CD4-positive, alpha-beta memory T cell (primary cell): ENCODE measurements at regions not wholly inside any gene's neighbourhood (a gene's known extent, or its start where the extent isn't known, plus 50 kb on each side); places are given as distances from the start of the nearest gene placed in this dataset.

Source experiments
- CTCF ChIA-PET: fragments of 350-600 bp; sonication (Branson Sonifier 250); formaldehyde crosslinking; loops from one replicate; lab custom pipeline; 2021; ENCODE audit warnings: inconsistent platforms; ENCODE audit not compliant: partially characterized antibody; lab: Charles Lee
- POLR2A ChIA-PET: fragments of 350-600 bp; sonication (Branson Sonifier 250); formaldehyde crosslinking; loops from one replicate; lab custom pipeline; 2021; ENCODE audit not compliant: partially characterized antibody; lab: Charles Lee
- DNase-seq, 5 donors: peaks; one replicate each; pipeline versions ENCODE4 v3.0.0 to v3.0.0-alpha.2; 2020 to 2022; ENCODE audit warnings: mixed read lengths in 1 of 5
- H3K27ac ChIP-seq: one replicate; pipeline ENCODE4 v1.7.0; 2013; ENCODE audit warnings: low read depth, low read length
- H3K27me3 ChIP-seq: 2 replicates; pipeline ENCODE4 v1.7.0; 2013; ENCODE audit warnings: mild to moderate bottlenecking, low read length, moderate library complexity; ENCODE audit not compliant: insufficient read depth
- H3K36me3 ChIP-seq: 2 replicates; pipeline ENCODE4 v1.7.0; 2013; ENCODE audit warnings: mild to moderate bottlenecking, low read length, moderate library complexity; ENCODE audit not compliant: insufficient read depth
- H3K4me1 ChIP-seq: 2 replicates; pipeline ENCODE4 v1.7.0; 2013; ENCODE audit warnings: mild to moderate bottlenecking, low read length, moderate library complexity; ENCODE audit not compliant: insufficient read depth
- H3K4me3 ChIP-seq, 2 donors: one replicate each; pipeline ENCODE4 v1.7.0; 2013; ENCODE audit warnings: low read length in 2 of 2, mild to moderate bottlenecking in 1 of 2
- H3K9me3 ChIP-seq, 2 donors: one replicate each; pipeline ENCODE4 v1.7.0; 2013; ENCODE audit warnings: low read length in 2 of 2, control low read depth in 1 of 2; ENCODE audit not compliant: control insufficient read depth in 1 of 2
- H3K27ac Mint-ChIP-seq, 7 donors: one replicate each; pipeline ENCODE4 v1.8.0; 2020 to 2021; ENCODE audit warnings: mixed read lengths in 7 of 7, mild to moderate bottlenecking in 6 of 7, inconsistent platforms in 3 of 7, moderate library complexity in 3 of 7
- H3K27me3 Mint-ChIP-seq, 2 donors: one replicate each; pipeline ENCODE4 v1.8.0; 2020 to 2021; ENCODE audit warnings: mixed read lengths in 2 of 2
- H3K36me3 Mint-ChIP-seq, 2 donors: one replicate each; pipeline ENCODE4 v1.8.0; 2020 to 2021; ENCODE audit warnings: mixed read lengths in 2 of 2, inconsistent platforms in 1 of 2, mild to moderate bottlenecking in 1 of 2
- H3K4me1 Mint-ChIP-seq, 4 donors: one replicate each; pipeline ENCODE4 v1.8.0; 2020 to 2021; ENCODE audit warnings: mixed read lengths in 4 of 4, mild to moderate bottlenecking in 1 of 4
- H3K4me3 Mint-ChIP-seq, 8 donors: one replicate each; pipeline ENCODE4 v1.8.0; 2020 to 2021; ENCODE audit warnings: mixed read lengths in 8 of 8, mild to moderate bottlenecking in 7 of 8, moderate library complexity in 6 of 8, inconsistent platforms in 3 of 8
- H3K9me3 Mint-ChIP-seq, 8 donors: one replicate each; pipeline ENCODE4 v1.8.0; 2020 to 2021; ENCODE audit warnings: mixed read lengths in 8 of 8, mild to moderate bottlenecking in 5 of 8, inconsistent platforms in 3 of 8, moderate library complexity in 1 of 8
- intact Hi-C: fragments of 100-400 bp; cut with micrococcal nuclease; formaldehyde crosslinking; loops from one replicate; pipeline ENCODE4 v1.15.1; 2023

DNA sequence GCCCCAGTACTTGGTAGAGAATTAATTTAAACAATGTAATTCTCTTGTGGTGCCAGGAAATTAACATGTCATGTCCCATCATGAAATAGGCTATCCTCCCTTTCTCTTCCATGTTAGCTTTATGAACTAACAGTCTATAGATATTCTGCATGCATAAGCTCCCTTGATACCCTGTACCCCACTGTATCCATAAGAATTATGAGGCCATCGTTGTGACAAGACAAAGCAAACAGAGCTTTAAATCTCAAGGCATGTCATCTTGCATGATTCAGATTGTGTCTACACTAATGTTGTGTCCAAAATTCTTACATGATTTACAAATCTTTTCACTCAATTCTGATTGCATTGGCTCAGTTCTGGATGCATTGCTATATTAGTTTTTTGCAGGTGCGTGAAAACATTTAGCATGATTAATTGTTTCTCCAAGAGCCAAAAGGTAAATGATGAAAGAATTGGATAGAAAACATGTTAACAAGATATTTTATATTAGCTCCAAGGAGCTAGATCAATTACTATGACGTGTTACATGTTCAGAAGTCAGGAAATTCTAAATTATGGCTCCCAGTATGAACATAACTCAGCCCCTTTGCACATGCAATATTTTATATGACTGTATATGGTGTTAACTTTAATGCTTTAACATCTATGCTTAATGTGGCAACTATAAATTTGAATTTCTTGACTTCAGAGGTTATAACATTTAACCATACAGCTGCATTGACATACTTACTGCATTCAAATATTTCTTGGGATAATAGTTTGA, 620.3 kb downstream of the SLC4A3 start:
- no peaks in the 10 kb centered on the region for H3K4me1 ChIP-seq
- H3K27me3 ChIP-seq: no peaks in the 10 kb centered on the region
- Mint-ChIP-seq H3K27me3 (no peaks in the 10 kb centered on the region), H3K4me1 (no peaks in the 10 kb centered on the region), H3K36me3 (no peaks in the 10 kb centered on the region), H3K27ac (no peak overlapping the region), H3K4me3 (no peak overlapping the region), H3K9me3 (peaks cover 0 to 3% (median 0%) of the 10 kb centered on the region in 8 donors)
- CTCF ChIA-PET: no interaction called here
- POLR2A ChIA-PET: no interaction called here
- DNase-seq: no peak
- H3K4me3 ChIP-seq: no peak overlapping the region
- H3K9me3 ChIP-seq: no peaks in the 10 kb centered on the region
- intact Hi-C loops: no loop called here
- H3K27ac ChIP-seq: no peak overlapping the region
- no peaks in the 10 kb centered on the region for H3K36me3 ChIP-seq

DNA sequence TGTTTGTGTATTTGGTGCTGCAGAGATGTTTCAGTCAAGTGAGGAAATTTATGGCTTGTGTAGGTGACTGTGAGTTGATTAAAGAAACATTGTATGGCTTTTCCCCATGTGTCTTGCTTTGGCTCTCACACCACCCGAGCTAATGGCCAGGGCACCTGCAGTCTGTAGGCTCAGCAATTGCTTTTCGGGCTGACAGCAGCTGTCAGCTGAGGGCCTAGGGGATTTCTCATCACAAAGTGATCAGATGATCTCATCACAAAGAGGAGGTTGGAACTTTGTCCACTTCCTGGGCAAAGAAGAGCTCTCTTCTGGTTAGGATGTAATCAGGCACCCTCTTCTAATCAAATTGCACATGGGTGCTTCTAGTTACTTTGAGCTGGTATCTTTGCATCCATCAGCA, 632.2 kb downstream of the SLC4A3 start:
- CTCF ChIA-PET: no interaction called here
- POLR2A ChIA-PET: no interaction called here
- DNase-seq: no peak
- H3K4me1 Mint-ChIP-seq: no peaks in the 10 kb centered on the region
- Histone ChIP-seq H3K27me3 (no peaks in the 10 kb centered on the region), H3K36me3 (no peaks in the 10 kb centered on the region), H3K4me1 (no peaks in the 10 kb centered on the region), H3K27ac (no peak overlapping the region), H3K4me3 (no peak overlapping the region), H3K9me3 (no peaks in the 10 kb centered on the region)
- H3K9me3 Mint-ChIP-seq: peaks cover 0 to 5% (median 0%) of the 10 kb centered on the region in 8 donors
- H3K4me3 Mint-ChIP-seq: no peak overlapping the region
- no peak overlapping the region for H3K27ac Mint-ChIP-seq
- intact Hi-C loops: no loop called here
- H3K27me3 Mint-ChIP-seq: no peaks in the 10 kb centered on the region
- H3K36me3 Mint-ChIP-seq: no peaks in the 10 kb centered on the region

DNA sequence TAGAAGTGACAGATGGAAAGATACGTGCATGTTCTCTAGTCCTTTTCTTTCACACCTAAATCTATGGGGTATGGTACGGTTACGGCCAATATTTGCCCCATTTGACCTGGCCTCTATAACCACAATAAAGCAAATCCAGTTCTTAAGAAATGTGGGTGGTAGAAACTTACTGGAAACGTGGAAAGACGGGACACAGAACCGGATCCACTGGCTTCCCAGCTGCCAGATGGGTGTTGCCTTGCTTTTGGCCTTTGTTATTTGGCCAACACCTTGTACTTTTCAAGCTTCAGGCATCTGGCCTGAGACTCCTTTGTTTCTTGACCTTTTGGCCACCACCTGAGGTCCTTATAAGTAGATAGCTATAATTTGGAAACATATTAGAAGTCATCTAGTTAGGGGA, 635.9 kb downstream of the SLC4A3 start:
- H3K9me3 ChIP-seq: no peaks in the 10 kb centered on the region
- Mint-ChIP-seq H3K36me3 (no peaks in the 10 kb centered on the region), H3K9me3 (peaks cover 0 to 2% (median 0%) of the 10 kb centered on the region in 8 donors), H3K4me3 (no peak overlapping the region), H3K27me3 (no peaks in the 10 kb centered on the region), H3K27ac (no peak overlapping the region), H3K4me1 (no peaks in the 10 kb centered on the region)
- H3K27ac ChIP-seq: no peak overlapping the region
- CTCF ChIA-PET: no interaction called here
- DNase-seq: no peak
- POLR2A ChIA-PET: no interaction called here
- intact Hi-C loops: no loop called here
- H3K4me1 ChIP-seq: no peaks in the 10 kb centered on the region
- H3K27me3 ChIP-seq: no peaks in the 10 kb centered on the region
- H3K36me3 ChIP-seq: no peaks in the 10 kb centered on the region
- H3K4me3 ChIP-seq: no peak overlapping the region

DNA sequence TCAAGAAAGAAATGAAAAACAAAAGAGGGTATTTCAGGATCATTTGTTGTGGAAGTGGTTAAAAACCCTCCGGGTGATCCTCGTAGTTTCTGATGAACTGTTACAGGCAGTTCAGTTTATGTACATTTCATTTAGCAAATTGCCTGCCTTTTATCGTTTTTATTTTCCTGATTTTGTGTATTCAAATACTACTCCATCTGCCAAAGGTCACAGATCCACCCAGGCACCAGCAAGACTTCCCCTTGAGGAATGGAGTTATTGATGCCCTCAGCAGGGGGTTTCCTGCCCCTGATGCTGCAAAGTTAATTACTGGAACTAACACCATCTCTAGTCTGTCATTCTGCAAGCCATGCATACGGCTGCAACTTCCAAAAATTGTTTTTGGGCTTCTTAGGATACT, 641.9 kb downstream of the SLC4A3 start:
- H3K4me3 ChIP-seq: no peak overlapping the region
- Mint-ChIP-seq H3K9me3 (peaks cover 0 to 1% (median 0%) of the 10 kb centered on the region in 8 donors), H3K27me3 (no peaks in the 10 kb centered on the region), H3K27ac (no peak overlapping the region), H3K4me1 (no peaks in the 10 kb centered on the region), H3K36me3 (no peaks in the 10 kb centered on the region), H3K4me3 (no peak overlapping the region)
- CTCF ChIA-PET: no interaction called here
- POLR2A ChIA-PET: no interaction called here
- H3K36me3 ChIP-seq: no peaks in the 10 kb centered on the region
- no peaks in the 10 kb centered on the region for H3K9me3 ChIP-seq
- intact Hi-C loops: no loop called here
- H3K4me1 ChIP-seq: no peaks in the 10 kb centered on the region
- H3K27me3 ChIP-seq: no peaks in the 10 kb centered on the region
- no peak overlapping the region for H3K27ac ChIP-seq
- DNase-seq: no peak

DNA sequence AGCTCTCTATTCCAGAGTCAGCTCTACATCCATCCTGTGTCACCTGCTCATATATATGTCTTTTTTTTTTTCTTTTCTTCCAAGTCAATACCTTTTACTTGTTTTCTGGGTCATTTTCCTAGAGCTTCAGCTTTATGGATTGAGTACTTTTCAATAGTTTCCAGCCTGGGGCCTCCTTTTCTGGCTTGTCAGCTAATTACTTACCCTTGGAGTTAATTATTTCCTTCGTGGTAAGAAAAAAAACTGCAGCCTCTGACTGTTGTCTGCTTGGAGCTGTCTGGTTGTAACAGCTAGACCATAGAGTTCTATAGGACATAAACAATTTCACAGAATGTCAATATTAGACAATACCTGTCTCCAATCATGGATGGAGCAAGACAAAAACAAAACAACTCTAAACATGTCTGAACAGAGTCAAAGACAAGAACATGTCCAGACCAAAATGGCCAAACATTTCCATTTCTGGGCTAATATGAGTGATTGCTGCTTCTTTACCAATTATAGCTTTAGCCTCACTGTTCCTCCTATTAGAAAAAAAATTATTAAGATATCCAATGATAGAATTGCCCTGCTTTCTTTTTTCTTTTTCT, 643.1 kb downstream of the SLC4A3 start:
- Histone ChIP-seq H3K27me3 (no peaks in the 10 kb centered on the region), H3K36me3 (no peaks in the 10 kb centered on the region), H3K4me1 (no peaks in the 10 kb centered on the region), H3K4me3 (no peak overlapping the region), H3K27ac (no peak overlapping the region), H3K9me3 (no peaks in the 10 kb centered on the region)
- Mint-ChIP-seq H3K27ac (no peak overlapping the region), H3K36me3 (no peaks in the 10 kb centered on the region), H3K27me3 (no peaks in the 10 kb centered on the region), H3K4me3 (no peak overlapping the region), H3K4me1 (no peaks in the 10 kb centered on the region), H3K9me3 (no peaks in the 10 kb centered on the region)
- CTCF ChIA-PET: no interaction called here
- DNase-seq: no peak
- POLR2A ChIA-PET: no interaction called here
- intact Hi-C loops: no loop called here

DNA sequence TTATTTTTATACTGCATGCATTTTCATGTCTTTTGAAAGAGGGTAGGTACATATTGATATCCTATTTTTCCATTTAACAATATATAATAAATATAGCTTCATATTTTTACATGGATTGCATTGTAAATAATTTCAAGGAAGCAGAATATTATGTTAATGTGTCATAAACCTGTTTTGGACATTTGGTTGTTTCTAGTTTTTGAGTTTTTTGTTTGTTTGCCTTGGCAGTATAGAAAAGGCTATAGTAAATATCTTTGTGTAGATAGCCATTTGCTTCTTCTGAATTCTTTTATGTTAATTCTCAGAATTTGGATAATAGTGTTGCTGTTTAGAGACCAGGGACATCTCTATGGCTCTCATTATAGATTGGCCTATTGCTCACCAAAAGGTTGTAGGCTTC, 645.2 kb downstream of the SLC4A3 start:
- Mint-ChIP-seq H3K4me1 (no peaks in the 10 kb centered on the region), H3K36me3 (no peaks in the 10 kb centered on the region), H3K9me3 (no peaks in the 10 kb centered on the region), H3K27me3 (peaks cover 0 to 2% of the 10 kb centered on the region in 2 donors), H3K27ac (no peak overlapping the region), H3K4me3 (no peak overlapping the region)
- H3K27me3 ChIP-seq: no peaks in the 10 kb centered on the region
- H3K27ac ChIP-seq: no peak overlapping the region
- H3K36me3 ChIP-seq: no peaks in the 10 kb centered on the region
- no peak overlapping the region for H3K4me3 ChIP-seq
- H3K4me1 ChIP-seq: no peaks in the 10 kb centered on the region
- ChIA-PET CTCF (no interaction called here), POLR2A (no interaction called here)
- intact Hi-C loops: no loop called here
- H3K9me3 ChIP-seq: no peaks in the 10 kb centered on the region
- no peak for DNase-seq

DNA sequence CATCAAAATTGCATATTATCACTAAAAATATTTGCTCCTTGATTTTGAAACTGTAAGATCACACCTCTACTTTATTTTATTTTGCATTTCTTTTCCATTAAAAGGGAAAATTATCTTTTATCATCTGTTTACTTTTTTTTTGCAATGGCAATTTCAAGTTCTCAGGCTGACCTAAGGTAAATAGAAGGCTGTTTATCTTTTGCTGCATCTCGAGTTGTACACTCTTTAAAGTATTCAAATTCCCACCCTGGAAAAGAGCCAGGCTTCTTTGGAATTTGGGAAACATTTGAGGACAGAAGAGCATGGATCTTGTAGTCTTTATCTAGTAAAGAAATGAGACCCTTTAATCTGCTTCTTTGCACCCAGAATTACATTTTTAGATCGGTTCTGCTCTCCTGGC, 645.7 kb downstream of the SLC4A3 start:
- CTCF ChIA-PET: no interaction called here
- DNase-seq: no peak
- intact Hi-C loops: no loop called here
- H3K27ac ChIP-seq: no peak overlapping the region
- Mint-ChIP-seq H3K9me3 (no peaks in the 10 kb centered on the region), H3K4me3 (no peak overlapping the region), H3K36me3 (no peaks in the 10 kb centered on the region), H3K4me1 (no peaks in the 10 kb centered on the region), H3K27ac (no peak overlapping the region), H3K27me3 (peaks cover 0 to 2% of the 10 kb centered on the region in 2 donors)
- H3K27me3 ChIP-seq: no peaks in the 10 kb centered on the region
- H3K4me3 ChIP-seq: no peak overlapping the region
- no peaks in the 10 kb centered on the region for H3K9me3 ChIP-seq
- H3K36me3 ChIP-seq: no peaks in the 10 kb centered on the region
- POLR2A ChIA-PET: no interaction called here
- no peaks in the 10 kb centered on the region for H3K4me1 ChIP-seq
